Left lung (tissue), 4 donors: ENCODE measurements at regions not wholly inside any gene's neighbourhood (a gene's known extent, or its start where the extent isn't known, plus 50 kb on each side); places are given as distances from the start of the nearest gene placed in this dataset.

Experiments used
- ATAC-seq: fragments of 200-7000 bp; cut with Tn5 transposase; one replicate; pipeline ENCODE4 v1.9.1; 2020; ENCODE audit warnings: moderate library complexity
- DNase-seq, 4 donors: peaks; one replicate each; pipeline ENCODE4 v3.0.0-alpha.2; 2013 to 2020
- H3K27ac ChIP-seq, 2 donors: fragments of 200-600 bp; sonication (generic) in 1 of 2; one replicate each; pipeline versions ENCODE4 v1.5.0 to v1.8.0; 2020 to 2021
- H3K27me3 ChIP-seq, 2 donors: fragments of 200-600 bp; sonication (generic) in 1 of 2; one replicate each; pipeline versions ENCODE4 v1.5.0 to v1.8.0; 2020 to 2021
- H3K36me3 ChIP-seq, 2 donors: fragments of 200-600 bp; sonication (generic) in 1 of 2; one replicate each; pipeline versions ENCODE4 v1.5.0 to v1.8.0; 2020 to 2021
- H3K4me1 ChIP-seq, 2 donors: fragments of 200-600 bp; one replicate each; pipeline ENCODE4 v1.8.0; 2021
- H3K4me3 ChIP-seq, 2 donors: fragments of 200-600 bp; sonication (generic) in 1 of 2; one replicate each; pipeline versions ENCODE4 v1.5.0 to v1.8.0; 2020 to 2021; ENCODE audit warnings: mild to moderate bottlenecking in 1 of 2
- H3K9me3 ChIP-seq, 2 donors: fragments of 200-600 bp; sonication (generic) in 1 of 2; one replicate each; pipeline versions ENCODE4 v1.5.0 to v1.8.0; 2020 to 2021
- CTCF ChIP-seq, 2 donors: fragments of 200-600 bp; sonication (generic) in 1 of 2; IDR thresholded peaks; one replicate each; pipeline versions ENCODE4 v1.5.0 to v1.8.0; 2021; ENCODE audit warnings: antibody characterized with exemption in 2 of 2
- intact Hi-C, 2 donors: fragments of 100-400 bp; cut with DNase I; formaldehyde crosslinking; loops; one replicate each; pipeline versions ENCODE4 v1.11.2 to v1.14.2; 2022
- donor health status: DM: no; HTN: yes; CAD: no.
- donor health status: DM: no; HTN: no; CAD: no.

DNA sequence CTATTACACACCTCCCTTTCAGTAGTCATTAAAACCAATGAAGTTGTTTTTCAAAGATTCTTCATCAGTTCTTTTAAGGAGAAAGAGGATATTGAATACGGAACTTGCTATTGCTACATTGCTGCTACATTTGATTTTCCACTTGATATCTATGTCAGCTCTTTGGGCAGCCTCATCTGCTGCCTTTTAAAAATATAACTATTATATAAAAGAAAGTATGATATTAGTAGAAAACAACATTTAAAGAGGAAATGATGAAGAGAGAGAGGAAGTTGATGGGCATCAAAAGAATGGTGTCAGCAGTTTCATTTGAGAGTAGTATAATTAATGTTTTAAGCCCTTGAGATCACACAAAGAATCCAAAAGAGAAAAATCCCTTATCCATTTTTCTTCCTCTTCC is 171.4 kb downstream of the NFKBIZ start:
- ATAC-seq (no peak), DNase-seq (no peak)
- Histone ChIP-seq H3K27ac (no peak overlapping the region), H3K36me3 (no peaks in the 10 kb centered on the region), H3K9me3 (no peaks in the 10 kb centered on the region), H3K4me1 (peaks cover 0 to 12% of the 10 kb centered on the region in 2 donors), H3K27me3 (no peaks in the 10 kb centered on the region), H3K4me3 (no peak overlapping the region)
- TF ChIP-seq CTCF (IDR thresholded peaks at IDR 0.05) = no peak
- intact Hi-C loops = no loop called here

GRCh38 chr3:102024270-102024904 is 175.1 kb downstream of the NFKBIZ start:
- Histone ChIP-seq H3K36me3 (no peaks in the 10 kb centered on the region), H3K4me1 (peaks cover 0 to 22% of the 10 kb centered on the region in 2 donors), H3K9me3 (no peaks in the 10 kb centered on the region), H3K27me3 (no peaks in the 10 kb centered on the region), H3K4me3 (no peak overlapping the region), H3K27ac (no peak overlapping the region)
- no peak for ATAC-seq
- intact Hi-C loops = no loop called here
- DNase-seq = no peak
- TF ChIP-seq CTCF (IDR thresholded peaks at IDR 0.05) = no peak

DNA sequence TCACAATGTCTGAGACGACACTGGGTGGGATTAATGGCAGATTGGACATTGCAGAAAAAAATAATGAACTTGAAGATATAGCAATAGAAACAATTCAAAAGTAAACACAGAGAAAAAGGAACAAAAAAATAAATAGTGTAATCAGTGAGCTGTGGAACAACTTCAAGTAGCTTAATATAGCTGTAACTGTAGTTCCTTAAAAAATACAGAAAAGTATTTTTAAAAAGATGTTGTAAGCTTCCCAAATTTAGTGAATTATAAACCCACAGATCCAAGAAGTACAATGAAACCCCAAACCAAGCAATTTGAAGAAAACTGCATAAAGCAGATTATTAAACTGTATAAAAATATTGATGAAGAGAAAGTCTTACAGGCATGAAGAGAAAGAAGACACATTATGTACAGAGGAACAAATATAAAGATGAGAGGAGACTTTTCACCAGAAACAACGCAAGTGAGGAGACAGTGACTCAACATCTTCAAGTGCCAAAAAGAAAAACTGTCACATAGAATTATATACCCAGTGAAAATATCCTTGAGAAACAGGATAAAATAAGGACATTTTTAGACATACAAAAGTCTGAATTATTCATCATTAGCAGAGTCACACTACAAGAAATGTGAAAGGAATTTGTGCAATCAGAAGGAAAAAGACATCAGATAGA is 176.4 kb downstream of the NFKBIZ start:
- TF ChIP-seq CTCF (IDR thresholded peaks at IDR 0.05) = no peak
- Histone ChIP-seq H3K27ac (no peak overlapping the region), H3K36me3 (no peaks in the 10 kb centered on the region), H3K9me3 (no peaks in the 10 kb centered on the region), H3K27me3 (no peaks in the 10 kb centered on the region), H3K4me3 (no peak overlapping the region), H3K4me1 (peaks cover 0 to 25% of the 10 kb centered on the region in 2 donors)
- intact Hi-C loops = no loop called here
- DNase-seq (no peak), ATAC-seq (no peak)

DNA sequence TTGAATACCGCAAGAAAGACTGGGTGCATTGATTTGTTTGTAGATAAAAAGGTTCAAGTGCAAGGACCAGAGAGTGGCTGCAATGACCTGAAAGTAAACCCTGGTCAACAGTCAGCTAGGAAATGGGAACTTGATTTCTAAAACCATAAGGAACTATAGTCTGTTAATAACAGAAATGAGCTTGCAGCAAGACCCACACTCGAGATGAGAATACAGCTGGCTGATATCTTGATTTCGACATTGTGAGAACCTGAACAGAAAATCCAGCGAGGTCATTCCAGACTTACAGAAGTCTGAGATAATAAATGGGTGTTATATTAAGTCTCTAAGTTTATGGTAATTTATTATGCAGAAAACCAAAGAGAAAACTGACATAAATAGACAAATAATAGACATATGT is 177.3 kb downstream of the NFKBIZ start:
- no peak for TF ChIP-seq CTCF (IDR thresholded peaks at IDR 0.05)
- ATAC-seq = no peak
- DNase-seq = no peak
- intact Hi-C loops = no loop called here
- Histone ChIP-seq H3K27ac (no peak overlapping the region), H3K9me3 (no peaks in the 10 kb centered on the region), H3K4me1 (peaks cover 0 to 27% of the 10 kb centered on the region in 2 donors), H3K4me3 (no peak overlapping the region), H3K27me3 (no peaks in the 10 kb centered on the region), H3K36me3 (no peaks in the 10 kb centered on the region)

DNA sequence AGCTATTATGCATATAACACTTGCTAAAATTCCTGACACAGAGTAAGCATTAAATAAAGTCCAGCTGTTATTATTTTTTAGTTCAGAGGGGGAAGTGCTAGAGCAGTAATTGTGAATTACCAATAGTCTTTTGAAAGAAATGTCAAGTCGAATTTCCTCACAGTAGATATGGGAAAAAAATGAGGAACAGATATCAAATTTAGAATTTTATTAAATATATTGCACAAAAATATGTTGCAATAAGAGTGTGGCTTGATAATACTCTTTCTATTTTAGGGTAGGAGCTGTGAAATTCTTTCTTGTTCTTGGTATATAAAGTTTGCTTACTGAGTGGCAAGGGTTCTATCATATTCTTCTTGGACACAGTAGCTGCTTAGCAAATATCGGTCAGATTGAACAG is 181.3 kb downstream of the NFKBIZ start:
- no peak overlapping the region for H3K27ac ChIP-seq
- ATAC-seq (no peak), DNase-seq (no peak)
- no peak overlapping the region for H3K4me3 ChIP-seq
- peaks cover 0 to 20% of the 10 kb centered on the region in 2 donors for H3K4me1 ChIP-seq
- H3K36me3 ChIP-seq = no peaks in the 10 kb centered on the region
- intact Hi-C loops = no loop called here
- no peak for TF ChIP-seq CTCF (IDR thresholded peaks at IDR 0.05)
- no peaks in the 10 kb centered on the region for H3K27me3 ChIP-seq
- no peaks in the 10 kb centered on the region for H3K9me3 ChIP-seq
